ENCODE measurements at regions not wholly inside any gene's neighbourhood (a gene's known extent, or its start where the extent isn't known, plus 50 kb on each side); places are given as distances from the start of the nearest gene placed in this dataset.

DNA sequence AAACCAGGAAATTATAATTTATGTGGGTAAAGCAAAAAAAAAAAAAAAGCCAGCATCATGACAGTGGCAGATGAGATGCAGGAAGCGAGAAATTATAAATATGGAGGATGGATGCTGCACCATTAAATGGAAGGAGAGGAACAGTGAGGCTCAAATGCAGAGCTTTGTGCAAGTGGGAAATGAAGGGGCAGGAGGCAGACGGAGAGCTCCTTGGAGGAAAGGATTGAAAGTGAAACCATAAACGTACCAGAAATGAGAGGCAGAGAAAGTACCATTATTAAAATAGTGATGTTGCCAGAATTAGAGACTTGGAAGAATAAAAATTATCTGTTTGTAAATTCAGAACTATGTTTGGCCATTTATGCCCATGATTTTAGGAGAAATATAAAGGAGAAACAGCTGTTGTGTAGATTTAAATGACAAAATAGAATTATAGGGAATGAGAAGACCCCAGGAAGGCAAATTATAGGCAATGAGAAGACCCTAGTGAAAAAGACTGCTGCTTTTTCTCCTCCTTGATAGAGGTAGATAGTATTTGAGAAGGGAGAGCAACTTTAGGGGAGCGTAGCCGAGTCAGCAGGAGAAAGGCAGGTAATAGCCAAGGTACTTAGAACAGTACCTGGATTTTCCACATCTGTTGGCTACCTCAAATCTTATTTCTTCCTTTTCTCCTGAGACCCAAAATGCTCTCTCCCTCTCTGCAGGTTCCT lies 341.0 kb upstream of the CD180 start:
- no peak for DNase-seq (ENCODE audit: extremely low read depth in 1 of 11, low read depth in 9 of 11, low spot score in 4 of 11)

DNA sequence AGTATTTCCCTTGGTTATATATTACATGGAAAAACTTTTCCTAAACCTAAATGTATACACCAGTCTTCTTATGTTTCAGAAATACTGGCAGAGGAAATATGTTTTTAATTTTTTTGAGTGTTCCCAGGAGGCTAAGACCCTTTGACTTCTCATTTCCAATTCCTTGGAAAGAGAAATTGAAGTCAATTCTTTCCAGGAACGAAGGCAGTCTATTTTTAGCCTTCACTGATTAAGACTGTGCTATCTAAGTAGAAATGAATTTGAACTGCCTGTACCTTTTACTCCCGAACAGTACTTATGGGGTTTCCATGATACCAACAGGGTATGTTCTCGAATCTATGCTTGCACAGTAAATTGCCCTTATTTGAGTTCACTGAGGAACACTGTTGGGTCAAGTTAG lies 340.3 kb upstream of the CD180 start:
- DNase-seq (ENCODE audit: extremely low read depth in 1 of 11, low read depth in 9 of 11, low spot score in 4 of 11), result peak in 1 of 11 donors; percentile 26

DNA sequence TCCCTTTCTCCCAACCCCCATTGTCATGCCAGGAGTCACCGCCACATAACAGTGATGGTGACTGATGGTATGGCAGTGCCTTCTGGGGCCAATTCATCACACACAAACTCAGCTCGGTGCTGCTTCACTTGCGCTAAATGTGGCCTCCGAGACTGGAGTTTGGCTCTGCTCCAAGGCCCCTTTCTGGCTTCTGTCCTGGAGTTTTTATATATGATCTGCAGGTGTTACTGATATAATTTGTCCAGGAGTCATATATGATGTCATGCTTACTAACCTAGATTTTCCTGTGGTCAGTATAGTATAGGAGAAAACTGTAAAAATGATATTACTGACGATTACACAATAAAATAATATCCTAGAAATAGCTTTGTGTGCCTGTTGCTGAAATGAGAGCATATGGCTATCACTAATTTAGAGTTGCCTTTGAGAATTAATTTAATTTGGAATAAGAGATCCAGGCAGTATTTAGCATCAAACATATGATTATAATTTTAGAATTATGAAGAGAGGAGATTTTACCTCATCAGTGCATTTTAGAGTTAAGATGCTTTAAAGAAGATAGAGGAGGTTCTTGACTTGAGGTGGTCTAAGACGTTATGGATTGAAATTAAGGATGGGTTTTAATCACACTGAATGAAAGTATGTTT lies 334.1 kb upstream of the CD180 start:
- DNase-seq (ENCODE audit: extremely low read depth in 1 of 11, low read depth in 9 of 11, low spot score in 4 of 11), result no peak

DNA sequence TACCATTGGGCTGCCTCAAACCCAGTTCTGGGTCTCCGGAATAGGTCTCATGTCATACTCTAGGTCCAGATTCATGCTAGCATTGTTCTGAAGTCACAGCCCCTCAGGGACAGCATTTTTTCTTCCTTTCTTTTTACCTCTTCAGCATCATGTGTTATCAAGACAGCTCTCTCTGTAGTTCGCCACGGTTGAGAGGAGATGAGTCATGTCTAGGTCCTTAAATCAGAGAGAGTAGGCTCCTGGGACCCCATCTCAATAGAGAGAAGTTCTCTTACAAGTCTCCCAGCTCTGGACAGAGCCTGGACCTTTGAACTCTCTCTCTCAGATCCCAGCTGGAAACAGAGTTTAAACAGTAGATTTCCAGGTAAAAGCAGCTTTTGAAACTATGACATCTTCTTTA lies 332.4 kb upstream of the CD180 start:
- no peak for DNase-seq (ENCODE audit: extremely low read depth in 1 of 11, low read depth in 9 of 11, low spot score in 4 of 11)

DNA sequence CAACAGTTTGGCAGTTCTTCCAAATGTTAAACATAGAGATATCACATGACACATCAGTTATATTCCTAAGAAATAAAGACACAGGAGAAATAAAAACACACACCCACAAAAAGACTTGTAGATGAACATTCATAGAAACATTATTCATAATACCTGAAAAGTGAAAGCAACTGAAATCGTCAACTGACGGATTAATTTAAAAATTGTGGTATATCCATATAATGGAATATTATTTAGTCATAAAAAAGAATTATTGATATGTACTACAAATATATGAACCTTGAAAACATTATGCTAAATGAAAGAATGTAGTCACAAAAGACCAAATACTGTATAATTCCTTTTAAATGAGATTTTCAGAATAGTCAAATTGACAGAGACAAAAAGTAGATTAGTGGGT lies 330.2 kb upstream of the CD180 start:
- no peak for DNase-seq (ENCODE audit: extremely low read depth in 1 of 11, low read depth in 9 of 11, low spot score in 4 of 11)

DNA sequence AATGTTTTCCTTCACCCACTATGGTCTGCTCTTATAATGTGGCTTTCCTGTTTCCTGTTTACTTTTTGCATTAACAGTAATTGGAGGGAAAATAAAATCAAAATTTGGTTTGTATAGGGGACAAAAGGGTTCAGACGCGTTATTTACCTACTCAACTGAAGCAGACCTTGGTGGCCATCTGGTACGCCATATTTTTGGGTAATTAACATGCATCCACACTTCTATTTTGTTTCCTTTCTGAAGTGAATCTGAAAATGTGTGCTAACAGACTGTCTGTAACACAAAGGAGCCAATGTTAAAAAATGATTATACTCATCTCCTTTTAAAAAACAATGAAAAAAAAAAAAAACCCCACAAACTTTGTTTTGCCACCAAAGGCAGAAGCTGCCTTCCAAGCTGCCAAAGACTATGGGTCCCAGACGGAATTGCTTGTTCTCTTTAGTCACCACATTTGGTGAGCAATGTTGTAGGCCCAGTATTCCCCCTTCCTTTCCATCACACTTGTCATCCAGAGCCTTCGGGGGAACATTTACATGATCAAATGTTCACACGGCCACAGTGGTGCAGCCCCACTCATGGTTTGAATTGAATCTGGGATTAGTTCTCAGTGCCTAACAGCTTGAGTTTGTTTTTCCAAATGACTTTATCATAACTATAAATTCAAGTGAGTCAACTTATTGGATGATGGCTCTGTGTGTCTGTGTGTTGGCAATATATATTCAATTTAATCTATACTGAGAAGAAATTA lies 323.7 kb upstream of the CD180 start:
- no peak for DNase-seq (ENCODE audit: extremely low read depth in 1 of 11, low read depth in 9 of 11, low spot score in 4 of 11)

DNA sequence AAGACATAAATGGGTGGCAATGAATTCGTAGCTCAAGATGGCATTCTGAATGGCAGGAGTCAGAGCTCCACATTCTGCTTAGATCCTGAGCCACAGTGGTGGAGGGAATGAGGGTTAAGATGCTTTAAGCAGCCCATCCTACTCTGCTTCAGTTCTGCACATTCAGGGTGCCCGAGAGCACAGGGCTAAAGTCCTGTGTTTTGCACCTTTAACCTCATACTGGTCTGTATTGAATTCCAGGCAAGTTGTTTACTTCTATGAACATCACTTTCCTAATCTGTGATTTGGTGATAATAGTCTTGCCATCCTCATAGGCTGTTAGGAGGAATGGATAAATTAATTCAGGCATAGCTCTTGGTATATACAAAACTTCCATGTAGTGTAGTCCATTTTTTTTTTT lies 321.6 kb upstream of the CD180 start:
- DNase-seq (ENCODE audit: extremely low read depth in 1 of 11, low read depth in 9 of 11, low spot score in 4 of 11), result no peak

DNA sequence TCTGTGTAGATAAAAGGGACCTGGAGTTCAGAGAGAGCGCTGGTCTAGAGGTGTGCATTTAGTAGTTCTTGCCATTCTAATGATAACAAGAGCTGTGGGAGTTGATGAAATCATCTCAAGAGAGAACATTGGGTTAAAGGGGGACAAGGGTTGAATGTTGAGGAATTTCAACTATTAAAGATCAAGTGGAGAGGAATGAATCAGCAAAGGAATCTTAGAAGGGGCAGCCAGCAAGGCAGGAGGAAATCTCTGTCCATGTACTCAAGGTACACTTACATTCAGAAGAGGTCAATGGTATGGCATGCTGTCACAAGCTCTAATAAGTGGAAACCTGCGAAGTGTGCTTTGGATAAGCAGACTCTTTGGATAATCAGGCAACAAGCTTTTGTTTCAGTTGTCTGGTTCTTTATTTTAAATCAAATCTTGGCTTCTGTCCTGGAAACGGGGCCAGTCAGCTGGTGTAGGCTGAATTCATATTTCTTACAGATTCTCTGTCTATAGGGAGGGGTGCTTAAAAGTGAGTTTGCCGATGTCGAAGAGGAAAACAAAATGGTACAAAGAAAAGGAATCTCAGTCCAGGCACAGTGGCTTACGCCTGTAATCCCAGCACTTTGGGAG lies 320.5 kb upstream of the CD180 start:
- DNase-seq (ENCODE audit: extremely low read depth in 1 of 11, low read depth in 9 of 11, low spot score in 4 of 11), result no peak

DNA sequence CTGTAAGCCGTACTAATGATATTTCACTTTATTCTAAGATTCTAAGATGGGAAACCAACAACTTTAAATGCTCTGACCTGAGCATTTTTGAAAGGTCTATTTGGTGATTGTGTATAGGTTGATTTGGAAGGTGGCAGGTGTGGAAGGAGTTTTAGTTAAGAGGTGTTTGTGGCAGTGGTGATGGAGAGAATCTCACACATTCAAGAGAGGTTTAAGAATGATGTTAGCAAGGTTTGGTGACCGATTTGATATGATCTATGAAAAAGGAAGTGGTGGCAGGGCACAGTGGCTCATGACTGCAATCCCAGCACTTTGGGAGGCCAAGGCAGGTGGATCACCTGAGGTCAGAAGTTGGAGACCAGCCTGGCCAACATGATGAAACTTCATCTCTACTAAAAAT lies 319.2 kb upstream of the CD180 start:
- DNase-seq (ENCODE audit: extremely low read depth in 1 of 11, low read depth in 9 of 11, low spot score in 4 of 11), result no peak

DNA sequence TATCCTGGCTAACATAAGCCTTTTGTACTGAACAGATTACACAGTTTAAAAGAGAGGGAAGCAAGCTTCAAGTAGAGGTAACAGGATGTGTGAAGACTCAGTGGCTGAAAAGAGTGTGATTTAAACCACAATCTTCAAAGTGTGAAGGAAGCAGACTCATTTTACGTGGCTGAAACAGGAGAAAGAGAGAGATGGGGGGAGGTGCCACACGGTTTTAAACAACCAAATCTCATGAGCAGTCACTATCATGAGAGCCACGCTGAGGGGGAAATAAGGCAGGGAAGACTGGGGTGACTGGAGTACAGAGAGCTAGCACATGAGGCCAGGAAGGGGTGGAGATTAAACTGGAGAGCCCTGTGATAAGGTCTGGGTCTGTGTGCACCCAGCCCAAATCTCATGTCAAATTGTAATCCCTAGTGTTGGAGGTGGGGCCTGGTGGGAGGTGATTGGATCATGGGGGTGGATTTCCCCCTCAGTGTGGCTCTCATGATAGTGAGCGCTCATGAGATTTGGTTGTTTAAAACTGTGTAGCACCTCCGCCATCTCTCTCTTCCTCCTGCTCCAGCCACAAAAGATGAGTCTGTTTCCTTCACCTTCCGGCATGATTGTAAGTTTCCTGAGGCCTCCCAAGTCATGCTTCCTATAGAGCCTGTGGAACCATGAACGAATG lies 318.6 kb upstream of the CD180 start:
- DNase-seq (ENCODE audit: extremely low read depth in 1 of 11, low read depth in 9 of 11, low spot score in 4 of 11), result no peak

DNA sequence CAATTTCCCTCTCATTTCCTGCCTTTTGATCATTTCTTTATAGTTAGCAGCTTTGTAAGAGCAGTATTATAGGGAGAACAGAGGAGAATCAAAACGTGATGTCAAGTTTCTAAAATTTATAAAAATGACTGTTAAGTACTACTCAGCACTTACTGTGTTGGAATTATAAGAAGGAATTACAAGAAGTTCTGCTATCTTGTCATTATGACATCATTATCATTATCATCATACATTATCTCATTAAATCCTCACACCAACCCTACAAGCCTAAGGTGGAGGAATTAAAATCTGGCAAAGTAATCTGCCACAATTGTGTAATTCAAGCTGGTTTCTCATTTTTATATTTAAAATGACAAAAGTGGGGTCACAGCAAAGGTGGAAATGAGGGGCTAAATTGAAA lies 316.2 kb upstream of the CD180 start:
- no peak for DNase-seq (ENCODE audit: extremely low read depth in 1 of 11, low read depth in 9 of 11, low spot score in 4 of 11)

DNA sequence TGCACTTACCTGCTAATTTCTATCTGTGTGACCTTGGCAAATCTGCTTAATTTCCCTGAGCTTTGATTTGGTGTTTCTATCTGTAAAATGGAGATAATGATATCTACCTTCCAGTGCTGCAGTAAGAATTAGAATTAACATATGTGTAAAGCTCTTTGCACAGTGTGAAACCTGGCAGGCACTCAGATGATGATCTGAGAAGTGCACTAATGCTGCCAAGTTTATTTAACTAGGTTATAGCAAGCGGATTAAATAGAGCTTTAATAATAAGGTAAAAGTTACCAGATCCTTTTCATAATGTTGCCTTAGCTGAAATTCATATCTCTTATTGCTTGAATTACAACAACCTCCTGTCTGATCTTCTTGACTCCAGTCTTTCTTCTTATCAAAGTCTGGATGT lies 315.3 kb upstream of the CD180 start:
- DNase-seq (ENCODE audit: extremely low read depth in 1 of 11, low read depth in 9 of 11, low spot score in 4 of 11), result no peak

DNA sequence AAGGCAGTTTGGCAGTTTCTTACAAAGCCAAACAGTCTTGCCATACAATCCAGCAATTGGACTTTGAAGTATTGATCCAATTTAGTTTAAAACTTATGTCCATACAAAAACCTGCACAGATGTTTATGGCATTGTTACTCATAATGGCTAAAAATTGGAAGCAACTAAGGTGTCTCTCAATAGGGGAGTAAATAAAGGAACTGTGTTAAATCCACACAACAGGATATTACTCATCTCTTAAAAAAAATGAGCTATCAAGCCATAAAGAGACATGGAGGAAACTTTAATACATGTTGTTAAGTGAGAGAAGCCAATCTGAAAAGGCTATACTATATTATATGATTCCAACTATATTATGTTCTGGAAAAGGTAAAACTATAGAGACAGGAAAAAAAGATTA lies 313.6 kb upstream of the CD180 start:
- no peak for DNase-seq (ENCODE audit: extremely low read depth in 1 of 11, low read depth in 9 of 11, low spot score in 4 of 11)

DNA sequence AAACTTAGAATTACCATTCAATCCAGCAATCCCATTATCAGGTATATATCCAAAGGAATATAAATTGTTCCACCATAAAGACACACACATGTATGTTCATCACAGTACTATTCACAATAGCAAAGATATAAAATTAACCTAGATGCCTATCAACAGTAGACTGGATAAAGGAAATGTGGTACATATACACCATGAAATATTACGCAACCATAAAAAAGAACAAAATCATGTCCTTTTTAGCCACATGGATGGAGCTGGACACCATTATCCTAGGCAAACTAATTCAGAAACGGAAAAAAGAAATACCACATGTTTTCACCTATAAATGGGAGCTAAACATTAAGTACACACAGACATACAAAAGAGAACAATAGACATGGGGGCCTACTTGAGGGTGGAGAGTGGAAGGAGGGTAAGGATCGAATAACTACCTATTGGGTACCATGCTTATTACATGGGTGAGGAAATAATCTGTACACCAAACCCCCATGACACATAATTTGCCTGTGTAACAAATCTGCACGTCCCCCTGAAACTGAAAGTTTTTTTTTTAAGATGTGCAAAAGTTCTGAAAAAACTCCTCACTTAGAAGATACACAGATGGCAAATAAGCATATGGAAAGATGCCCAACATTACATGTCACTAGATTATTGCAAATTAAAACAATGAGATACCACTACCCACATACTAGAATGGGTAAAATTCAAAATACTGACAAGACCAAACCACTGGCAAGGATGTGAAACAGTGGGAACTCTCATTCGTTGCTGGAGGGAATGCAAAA lies 313.0 kb upstream of the CD180 start:
- no peak for DNase-seq (ENCODE audit: extremely low read depth in 1 of 11, low read depth in 9 of 11, low spot score in 4 of 11)

DNA sequence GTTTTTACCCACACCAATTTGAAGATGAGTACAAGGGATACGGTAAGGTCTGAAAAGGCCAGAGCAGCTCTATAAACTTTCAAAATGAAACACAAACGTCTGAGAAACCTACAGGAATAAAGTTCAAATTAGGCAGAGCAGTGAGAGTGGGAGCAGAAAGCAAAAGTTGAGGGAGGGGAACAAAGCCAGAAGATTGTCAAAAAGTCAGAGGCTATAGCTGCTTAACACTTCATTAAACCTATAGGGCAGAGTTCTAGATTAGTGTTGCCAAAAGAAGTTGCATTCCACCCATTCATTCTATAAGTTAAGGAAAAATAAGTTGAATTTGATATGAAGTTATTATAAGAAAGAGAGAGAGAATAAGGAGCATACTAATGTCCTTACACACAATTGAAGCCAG lies 309.6 kb upstream of the CD180 start:
- DNase-seq (ENCODE audit: extremely low read depth in 1 of 11, low read depth in 9 of 11, low spot score in 4 of 11), result no peak

DNA sequence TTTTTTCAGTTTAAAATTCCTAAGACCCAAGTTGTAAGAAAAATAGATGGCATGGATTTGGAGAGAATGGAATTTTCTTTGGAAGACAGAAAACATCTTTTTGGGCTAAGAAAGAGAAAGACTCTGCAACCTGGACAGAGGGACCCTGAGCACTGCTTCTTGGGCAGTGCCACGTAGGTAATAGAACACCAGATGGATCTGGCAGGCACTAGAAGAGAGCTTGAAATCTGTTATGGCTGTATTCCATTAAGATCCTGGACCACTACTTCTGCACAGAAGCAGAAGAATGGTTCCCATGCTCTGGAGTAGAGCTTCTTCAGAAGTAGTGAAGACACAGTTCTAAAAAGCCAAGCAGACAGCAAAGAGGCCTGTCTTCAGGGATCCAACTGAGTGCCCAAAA lies 306.4 kb upstream of the CD180 start:
- DNase-seq (ENCODE audit: extremely low read depth in 1 of 11, low read depth in 9 of 11, low spot score in 4 of 11), result no peak

DNA sequence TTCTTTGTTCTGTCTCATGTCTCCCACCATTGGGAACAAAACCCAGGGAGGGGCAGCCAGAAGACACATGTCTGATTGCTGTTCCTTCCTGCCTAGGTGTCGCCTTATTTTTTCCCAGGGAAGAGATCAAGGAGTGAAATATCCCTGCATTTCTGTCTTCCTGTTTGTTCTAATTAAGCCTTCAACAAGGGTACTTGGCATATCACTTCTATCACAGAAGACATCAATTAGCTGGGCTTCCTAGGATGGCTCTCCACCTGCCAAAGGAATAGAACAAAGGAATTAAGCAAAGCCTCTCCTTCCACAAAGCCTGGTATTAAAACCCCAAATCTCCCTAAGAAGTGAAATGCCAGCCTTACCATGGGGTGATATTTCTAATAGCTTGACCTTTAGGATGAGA lies 299.5 kb upstream of the CD180 start:
- DNase-seq (ENCODE audit: extremely low read depth in 1 of 11, low read depth in 9 of 11, low spot score in 4 of 11), result no peak

DNA sequence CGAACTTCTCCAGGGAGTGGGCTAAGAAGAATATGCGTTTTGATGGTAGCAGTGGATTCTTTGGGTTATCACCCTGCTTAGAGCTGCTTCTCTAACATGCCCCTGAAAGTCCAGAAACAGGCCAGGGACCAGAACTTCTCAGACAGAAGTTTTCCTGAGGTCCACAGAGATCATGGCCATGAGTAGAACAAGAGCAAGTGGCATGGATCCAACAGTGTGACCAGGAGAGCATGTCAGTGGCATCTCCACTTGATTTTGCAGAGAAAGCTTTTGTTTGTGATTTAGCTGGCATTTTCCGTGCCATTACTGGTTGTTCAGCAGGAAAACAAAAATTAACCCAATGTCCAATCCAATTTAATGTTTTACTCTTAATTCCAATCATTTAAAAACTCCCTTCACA lies 298.5 kb upstream of the CD180 start:
- no peak for DNase-seq (ENCODE audit: extremely low read depth in 1 of 11, low read depth in 9 of 11, low spot score in 4 of 11)
